ENCODE measurements at regions not wholly inside any gene's neighbourhood (a gene's known extent, or its start where the extent isn't known, plus 50 kb on each side); places are given as distances from the start of the nearest gene placed in this dataset.

DNA sequence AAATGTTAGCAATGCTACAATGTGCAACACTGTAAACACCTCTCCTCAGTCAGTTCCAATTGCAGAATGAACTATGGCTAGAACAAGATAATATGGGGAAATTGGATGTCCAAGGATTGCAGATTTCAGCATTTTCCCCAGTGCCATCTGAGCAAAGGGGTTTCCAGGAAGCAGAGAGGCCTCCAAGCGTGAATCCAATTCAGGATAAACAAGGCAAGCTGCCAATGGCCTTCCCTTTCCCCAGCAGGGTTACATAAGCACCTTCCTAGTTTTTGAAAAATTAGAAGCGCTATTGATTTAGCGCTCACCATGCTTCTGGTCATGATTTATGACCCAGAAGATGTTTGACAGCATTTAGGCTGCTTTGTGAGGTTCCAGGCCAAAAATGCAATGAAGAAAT lies 223.0 kb upstream of the GATB start:
- DNase-seq = no peak

DNA sequence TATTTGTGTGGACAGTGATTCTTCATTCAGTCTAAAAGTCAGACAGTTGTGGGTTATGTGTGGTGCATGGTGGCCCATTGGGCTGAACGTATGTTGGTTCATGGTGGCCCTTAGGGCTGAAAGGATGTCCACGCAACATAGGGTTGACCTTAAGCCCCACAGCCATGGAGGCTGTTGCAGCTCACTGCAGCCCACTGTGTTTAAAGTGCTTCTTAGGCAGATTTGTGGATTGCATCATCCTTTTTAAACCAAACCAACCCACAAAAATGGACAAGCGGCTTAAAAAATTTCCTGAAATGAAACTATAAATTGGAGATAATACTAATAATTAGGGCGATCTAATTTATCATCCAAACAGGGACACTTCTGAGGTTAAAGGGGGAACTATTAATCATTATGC lies 219.0 kb upstream of the GATB start:
- no peak for DNase-seq

DNA sequence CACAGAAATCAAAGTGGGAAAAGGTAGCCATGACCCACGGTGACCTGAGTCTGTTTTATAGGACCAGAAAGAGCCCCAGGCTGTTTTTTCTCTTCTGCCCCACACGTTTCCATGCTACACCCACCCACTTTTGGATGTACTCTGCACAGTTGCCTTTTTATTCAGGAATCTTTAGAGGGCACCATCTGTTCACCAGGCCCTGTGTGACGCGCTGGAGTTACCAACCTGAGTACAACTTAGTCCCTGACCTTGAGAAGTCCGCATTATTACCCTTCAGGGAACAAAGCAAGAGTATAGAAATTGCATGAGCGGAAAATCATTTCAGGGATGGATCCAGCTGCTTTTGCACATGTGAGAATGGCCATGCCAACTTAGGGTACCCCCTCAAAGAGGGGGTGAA lies 207.8 kb upstream of the GATB start:
- DNase-seq = no peak

DNA sequence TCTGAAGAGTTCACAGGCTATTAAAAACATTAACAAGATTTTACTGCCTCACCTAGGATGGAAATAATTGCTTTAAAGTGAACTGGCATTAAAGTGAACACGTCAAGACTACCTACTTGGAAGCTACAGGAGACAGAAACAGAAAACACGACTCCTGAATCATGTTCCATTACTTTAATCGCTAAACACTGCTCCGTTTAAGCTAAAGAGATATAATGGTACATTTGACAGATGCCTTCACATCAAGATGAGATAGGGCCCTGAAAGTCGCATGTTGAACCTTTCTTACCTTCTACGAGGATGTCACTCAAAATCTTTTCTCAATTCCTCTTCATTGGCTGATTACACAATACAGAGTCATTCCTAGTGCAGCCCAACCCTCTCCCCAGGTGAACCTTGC lies 206.3 kb upstream of the GATB start:
- DNase-seq = no peak

DNA sequence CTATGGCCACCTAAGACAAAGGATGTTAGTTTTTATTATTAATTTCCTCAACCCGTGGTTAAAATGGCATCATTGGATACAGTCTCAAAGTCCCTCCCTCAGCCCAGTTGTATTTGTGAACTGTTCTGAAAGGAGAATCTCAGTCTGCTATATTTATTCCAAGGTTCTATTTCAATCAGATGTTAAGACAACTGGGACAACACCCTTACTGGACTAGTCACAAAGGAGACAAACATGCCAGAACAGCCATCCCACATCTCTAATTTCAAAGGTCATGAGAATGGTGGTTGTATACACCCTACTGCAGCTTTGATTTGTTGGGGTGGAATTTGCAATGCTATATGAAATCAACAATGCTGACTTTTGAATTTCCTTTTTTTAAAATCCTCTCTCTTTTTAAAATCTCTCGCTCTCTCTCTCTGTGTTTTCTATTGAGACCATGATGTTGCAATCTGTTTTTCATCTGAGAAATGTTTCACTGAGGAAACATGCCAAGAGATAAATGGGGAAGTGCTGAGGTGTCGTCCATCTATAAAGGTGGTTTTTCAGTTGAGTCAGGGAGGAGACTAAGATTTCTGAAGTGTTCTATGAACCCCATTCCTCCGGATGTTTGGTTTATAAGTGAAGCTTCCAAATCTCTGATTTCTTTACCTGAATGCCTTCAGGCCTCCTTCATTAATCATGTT lies 201.5 kb upstream of the GATB start:
- DNase-seq = no peak

DNA sequence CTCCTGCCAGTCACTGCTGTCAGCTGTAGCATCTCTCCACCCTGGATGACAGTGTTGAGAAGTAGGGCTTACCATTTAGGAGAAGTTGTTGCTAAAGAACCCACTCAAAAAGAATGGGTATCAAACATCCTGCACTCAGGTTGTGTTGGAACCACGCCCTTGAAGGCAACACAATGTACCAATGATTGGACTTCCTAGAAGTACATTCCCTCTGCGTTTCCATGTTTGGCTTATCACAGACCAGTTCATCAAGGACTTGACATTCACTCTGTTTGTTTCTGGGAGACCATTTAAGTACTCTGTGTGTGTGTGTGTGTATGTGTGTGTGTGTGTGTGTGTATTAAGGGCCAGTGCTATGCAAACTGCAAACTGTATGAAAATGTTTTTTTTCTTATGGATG lies 200.6 kb upstream of the GATB start:
- DNase-seq = no peak

DNA sequence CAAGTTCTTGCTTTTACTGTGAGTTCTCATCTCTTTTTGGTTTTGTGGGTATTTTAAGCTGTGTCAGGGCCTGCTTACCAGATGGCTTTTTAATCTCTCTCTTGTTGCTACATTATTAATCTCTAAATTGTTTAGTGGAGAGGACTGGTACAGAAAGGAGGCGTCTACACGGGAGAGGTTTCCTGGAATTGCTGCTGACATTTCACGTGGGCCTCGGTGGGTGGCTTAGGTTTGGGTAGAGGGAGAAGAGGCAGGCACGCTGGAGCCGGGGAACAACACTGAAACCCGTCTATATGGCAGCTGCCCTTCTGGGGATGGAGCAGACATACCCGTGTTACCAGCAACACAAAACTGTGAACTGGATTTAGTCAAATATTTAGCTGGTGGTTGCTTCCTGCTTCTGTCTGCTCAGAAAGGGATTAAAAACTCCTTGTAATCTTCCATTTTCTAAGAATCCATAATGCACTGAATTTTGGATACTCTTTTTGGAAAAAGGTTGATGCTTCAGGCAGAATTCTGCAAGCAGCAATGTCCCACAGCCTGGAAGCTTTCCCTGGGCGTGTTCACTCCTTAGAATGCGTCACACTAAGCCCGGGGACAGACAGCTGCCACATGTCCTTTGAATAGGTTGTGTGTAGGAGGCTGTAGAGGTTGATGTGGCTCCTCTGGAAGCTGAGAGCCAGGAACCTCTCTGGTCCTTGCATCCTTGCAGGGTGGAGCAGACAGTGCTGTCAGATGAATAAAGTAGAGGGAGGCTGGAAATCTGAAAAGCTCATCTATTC lies 199.8 kb upstream of the GATB start:
- DNase-seq = no peak

DNA sequence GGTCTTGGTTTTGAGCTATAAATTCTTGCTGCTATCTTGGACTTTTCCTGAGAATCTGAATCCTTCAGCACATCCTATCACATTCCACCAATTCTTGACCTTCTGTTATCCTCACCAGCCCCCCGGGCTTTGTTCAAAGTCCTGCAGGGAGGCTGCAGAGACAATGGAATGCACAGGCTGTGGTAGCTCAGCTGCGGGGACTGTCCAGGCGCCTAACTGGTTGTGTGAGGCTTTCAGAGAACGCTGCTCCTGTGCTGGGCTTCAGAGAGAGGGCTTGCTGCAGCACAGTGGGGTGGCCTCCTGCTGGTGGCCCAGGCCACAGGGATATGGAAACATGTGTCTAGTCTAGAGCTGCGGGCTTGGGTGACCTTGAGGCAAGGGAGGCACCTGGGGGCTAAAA lies 196.3 kb upstream of the GATB start:
- DNase-seq = no peak

DNA sequence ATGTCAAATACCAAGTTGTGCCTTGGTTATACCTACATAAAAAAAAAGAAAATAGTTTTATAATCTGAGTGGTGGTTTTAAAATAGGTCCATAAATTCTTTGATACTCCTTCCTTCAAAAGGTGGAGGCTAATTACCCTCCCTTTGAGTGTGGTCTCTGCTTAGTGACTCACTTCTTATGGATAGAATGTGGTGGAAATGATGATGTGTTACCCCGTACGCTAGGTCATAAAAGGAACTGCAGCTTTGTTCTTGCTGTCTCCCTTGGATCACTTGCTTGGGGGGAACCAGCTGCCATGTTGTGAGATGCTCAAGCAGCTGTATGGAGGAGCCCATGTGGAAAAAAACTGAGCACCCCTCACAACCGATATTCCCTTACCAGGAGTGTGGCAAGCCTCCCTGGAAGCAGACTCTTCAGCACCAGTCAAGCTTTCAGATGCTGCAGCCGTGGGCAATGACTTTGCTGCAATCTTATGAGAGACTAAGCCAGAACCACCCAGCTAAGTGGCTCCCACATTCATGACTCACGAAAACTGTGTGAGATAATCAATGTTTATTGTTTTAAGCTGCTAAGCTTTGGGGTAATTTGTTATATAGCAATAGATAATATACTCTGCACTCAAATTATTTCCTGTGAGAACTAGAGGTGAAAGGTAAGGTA lies 195.0 kb upstream of the GATB start:
- DNase-seq = no peak

DNA sequence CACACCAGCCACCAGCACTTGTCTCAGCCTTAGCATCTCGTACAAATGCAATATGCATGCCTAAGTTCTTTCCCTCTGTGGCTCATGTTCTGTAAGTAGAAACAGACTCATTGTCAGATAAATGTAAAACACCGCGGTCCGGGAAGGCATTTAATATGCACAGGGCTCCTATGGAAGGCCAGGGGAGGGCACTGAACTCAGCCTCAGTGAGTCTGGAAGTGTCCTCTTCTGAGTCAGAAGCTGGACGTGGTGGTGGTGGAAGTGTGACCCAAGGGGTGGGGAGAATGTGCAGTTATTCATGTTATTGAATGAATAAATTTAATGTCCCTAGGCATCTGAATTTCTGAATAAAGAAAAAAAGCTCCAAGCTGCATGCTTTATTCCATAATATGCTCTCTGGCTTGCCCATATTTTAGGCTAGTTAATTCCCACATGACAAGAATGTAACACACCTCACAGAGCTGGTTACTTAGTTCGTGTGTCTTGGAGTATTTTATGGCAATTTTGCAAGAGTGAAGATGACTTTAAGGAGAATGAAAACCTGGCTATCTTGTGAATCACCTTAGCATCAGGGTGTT lies 193.1 kb upstream of the GATB start:
- no peak for DNase-seq

DNA sequence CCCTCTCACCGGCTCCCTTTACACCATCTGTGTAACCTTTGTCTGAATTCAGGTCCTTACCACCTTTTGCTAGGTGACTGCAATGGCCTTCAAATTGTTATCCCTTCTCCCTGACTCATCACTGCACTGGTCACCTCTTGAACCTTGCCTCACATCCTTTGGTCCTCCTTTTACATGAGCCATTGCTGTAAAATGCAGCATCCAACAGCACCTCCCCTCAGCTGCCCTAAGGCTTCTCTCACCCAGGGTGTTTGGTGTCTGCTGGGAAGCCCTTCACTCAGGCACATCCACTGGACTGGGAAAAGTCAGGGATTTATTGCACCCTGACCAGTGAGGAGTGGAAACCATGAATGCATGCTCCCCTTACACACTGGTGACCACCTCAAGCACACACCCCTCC lies 192.5 kb upstream of the GATB start:
- no peak for DNase-seq

DNA sequence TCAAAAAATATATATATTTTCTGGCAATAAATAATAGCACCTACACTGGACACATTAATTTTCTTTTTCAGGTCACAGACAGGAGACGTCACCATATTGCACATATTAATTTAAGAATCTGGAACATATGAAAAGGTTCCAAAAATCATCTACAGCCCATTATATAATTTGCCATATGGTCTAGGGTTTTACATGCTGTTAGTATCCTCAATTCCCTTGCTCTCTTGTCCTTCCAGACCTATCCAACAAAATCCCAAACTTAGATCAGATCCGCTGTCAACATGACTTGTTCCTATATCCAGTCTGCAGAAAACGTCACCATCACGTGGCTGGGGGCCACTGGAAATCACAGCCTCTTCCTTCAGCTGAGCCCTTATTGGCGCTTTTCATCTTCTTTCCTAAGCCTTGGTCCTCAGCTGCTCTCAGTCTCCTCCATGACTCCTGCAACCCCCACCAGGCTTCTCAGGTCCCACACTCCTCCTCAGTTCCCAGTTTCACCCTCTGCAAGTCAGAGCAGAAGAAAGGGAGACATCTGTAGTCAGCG lies 192.0 kb upstream of the GATB start:
- DNase-seq = no peak

DNA sequence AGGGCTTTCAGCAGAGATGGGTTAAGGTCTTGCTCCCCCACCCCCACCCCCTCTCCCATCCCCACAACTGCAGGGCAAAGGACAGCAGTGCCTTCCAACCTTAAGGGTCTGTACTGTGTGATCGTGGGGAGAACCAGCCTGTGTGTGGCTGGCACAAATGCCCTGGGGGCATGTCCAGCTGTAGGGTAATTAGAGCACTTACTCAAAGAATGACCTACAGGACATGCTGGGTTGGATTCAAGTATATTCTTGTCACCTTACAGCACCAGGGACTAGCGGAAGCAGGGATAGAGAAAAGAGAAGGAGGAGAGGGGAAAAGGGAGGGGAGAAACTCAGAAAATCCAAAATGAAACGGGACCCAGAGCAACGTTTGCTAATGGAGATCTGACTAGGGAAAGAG lies 191.3 kb upstream of the GATB start:
- DNase-seq = no peak

DNA sequence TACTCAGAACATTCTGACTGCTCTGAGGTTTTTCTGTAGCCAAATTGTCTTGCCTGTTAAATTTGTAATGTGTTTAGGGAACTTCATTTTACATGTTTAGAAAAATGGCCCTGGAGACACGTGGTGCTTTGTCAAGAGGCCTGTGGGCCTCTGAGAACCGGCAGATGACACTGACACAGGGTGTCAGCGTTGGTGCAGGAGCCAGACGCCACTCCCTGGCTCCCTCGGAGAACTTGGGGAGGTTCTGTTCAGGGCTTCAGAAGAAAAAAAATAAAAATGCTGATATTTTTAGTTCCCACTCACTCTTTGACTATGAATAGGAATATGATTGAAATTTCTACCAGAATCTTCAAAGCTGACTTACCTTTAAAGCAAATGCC lies 190.9 kb upstream of the GATB start:
- no peak for DNase-seq

DNA sequence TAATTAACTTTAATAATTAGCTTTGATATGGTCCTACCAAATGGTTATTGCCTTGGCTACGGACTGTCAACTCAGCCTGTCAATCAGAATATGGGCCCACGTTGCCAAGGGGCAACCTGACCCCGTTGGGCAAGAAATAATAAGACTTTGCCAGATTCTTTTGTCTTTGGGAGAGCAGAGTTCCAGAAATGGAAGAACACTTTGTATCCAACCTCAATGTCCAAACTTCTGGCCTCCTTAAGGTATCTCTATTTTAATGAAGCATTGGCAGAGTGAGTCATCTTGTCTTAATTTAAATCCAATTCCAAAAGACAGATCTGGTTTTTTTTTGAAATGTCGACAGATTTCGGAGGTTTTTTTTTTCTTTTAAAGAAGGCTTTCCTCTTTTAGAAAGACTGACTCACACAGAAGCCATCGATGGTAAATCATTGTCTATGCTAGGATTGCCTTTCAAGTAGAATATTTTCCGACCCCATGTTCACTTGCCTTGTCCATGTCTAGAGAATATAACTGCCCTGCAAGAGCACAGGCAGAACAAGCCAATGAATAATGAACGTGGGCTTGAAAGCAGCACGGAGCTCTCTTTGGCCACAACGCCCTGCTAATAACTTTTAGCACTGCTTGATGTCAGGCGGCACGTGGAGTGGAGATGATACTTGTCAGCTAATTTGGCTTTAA lies 190.3 kb upstream of the GATB start:
- DNase-seq = no peak

DNA sequence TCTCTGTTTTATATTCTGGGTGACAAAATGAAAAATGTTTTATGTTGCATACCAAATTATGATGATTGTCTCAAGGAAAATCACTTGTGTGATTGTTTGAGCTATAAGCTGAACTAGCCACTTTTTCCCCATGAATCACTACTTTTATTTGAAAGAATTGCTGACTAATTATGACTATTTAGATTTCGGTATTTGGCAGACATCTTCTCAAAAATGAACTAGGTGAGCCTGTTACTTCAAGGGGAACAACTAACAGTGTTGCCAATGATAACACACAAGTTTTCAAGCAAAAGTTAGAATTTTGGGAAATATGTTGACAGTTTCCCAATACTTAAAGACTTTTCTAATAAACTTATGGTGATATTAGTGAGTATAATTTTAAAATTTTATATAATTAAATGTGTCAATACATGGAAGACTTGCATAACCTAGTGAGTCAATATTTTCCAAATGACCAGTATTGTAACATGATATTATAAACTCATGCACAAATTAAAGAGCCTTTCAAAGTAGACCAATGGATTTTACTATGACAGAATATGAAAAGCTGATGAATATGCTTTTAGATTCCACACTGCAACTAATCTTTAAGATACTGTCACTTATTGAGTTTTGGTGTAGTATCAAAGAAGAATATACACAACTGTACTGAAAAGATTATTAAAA lies 187.7 kb upstream of the GATB start:
- no peak for DNase-seq

DNA sequence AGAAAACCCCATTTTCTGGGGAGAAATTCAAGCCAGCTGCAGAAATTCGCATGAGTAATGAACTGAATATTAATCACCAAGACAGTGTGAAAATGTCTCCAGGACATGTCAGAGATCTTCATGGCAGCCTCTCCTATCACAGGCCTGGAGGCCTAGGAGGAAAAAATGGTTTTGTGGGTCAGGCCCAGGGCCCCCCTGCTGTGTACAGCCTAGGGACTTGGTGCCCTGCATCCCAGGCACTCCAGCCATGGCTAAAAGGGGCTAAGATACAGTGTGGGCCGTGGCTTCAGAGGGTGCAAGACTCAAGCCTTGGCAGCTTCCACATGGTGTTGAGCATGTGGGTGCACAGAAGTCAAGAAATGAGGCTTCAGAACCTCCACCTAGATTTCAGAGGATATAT lies 185.9 kb upstream of the GATB start:
- DNase-seq = no peak

DNA sequence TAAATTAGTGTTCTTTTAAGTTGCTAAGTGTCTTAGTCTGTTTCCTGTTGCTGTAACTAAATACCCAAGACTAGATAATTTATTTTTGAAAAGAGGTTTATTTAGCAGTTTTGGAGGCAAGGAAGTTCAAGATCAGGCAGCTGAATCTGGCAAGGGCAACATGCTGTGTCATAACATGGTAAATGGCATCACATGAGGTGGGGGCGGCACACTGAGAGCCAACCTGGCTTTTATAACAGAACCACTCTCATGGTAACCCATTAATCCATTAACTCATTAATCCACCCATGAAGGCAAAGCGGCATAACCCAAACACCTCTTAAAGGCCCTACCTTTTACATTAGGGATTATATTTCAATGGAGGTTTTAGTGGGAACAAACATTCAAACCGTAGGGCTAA lies 182.2 kb upstream of the GATB start:
- no peak for DNase-seq

DNA sequence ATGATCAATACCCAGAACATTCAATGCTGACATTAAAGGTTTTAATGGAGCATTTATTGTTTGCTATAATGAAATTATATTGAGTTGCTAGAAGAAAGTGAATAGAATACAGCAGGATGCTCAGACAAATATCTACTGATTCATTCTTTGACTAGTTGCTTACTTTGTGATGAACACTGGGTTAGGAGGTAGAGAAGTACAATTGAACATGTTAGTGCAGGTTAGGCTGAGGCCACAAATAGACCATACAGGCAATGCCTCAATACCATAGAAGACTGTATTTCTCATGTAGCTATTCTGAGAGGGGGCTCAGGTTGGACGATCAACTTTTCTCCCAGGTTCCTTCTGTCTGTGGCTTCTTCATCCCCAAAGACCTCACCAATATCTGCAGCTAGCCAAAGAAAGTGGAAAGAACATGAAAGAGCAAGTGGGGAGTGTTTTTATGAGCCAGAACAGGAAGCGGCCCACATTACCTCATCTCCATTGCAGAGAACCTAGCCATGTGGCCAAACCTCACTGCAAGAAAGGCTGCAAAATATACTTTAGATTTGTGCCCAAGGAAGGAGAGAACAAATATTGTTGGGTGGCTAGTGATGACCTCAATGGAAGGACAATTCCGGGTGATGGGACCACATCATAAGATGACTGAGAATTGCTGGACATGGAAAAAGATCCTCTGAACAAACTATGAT lies 180.3 kb upstream of the GATB start:
- no peak for DNase-seq

DNA sequence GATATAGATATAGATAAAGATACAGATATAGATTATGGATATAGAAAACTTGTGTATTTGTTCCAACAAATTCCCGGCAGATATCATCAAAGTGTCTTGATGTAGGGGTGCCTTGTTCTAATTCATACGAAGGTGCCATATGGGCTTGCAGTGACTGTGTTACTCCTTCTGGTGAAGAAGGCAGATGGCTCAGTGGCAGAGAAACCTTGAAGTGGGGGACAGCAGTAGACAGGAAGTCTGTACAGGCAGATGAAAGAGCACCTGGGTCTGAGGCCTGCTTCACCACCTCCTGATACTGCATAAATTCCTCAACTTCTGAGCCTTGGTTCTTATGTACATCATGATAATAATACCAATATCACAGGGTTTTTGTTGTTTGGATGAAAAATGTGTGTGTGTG lies 179.5 kb upstream of the GATB start:
- no peak for DNase-seq

DNA sequence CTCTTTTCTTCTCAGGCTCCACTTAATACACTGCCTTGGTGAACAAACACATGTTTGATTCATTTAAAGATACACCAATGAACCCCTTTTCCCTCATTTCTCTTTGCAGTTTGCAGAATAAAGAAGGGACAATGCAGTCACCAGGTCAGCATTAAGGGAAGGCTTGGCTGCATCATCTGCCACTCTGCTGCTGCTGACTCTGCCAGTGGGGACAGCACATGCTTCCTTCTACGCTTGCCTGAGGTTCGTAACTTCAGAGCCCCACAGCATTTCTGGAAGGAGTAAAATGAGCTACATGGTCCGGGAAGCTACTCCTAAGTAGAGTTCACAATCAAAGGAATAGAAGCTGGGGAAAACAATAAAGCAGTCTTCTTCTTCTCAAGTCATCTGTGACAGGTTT lies 178.9 kb upstream of the GATB start:
- DNase-seq = no peak

Data from right kidney (tissue), 1 donor.